GM18498 (cell line): ENCODE measurements at regions not wholly inside any gene's neighbourhood (a gene's known extent, or its start where the extent isn't known, plus 50 kb on each side); places are given as distances from the start of the nearest gene placed in this dataset.
"Not testable (repeated sequence)": the region's sequence is repeated elsewhere in the genome, so short reads cannot be mapped to it uniquely, and the experiment has no call there.

Source experiments
- ATAC-seq: cut with Tn5 transposase; IDR thresholded peaks from one replicate; pipeline ENCODE4 v1.9.1; 2021; ENCODE audit warnings: mild to moderate bottlenecking, moderate library complexity; ENCODE audit not compliant: unreplicated experiment

GRCh38 chr1:95583661-95584210 is 349.7 kb downstream of the RWDD3 start:
- no peak for ATAC-seq

GRCh38 chr1:95584315-95584714 is 350.3 kb downstream of the RWDD3 start:
- no peak for ATAC-seq

DNA sequence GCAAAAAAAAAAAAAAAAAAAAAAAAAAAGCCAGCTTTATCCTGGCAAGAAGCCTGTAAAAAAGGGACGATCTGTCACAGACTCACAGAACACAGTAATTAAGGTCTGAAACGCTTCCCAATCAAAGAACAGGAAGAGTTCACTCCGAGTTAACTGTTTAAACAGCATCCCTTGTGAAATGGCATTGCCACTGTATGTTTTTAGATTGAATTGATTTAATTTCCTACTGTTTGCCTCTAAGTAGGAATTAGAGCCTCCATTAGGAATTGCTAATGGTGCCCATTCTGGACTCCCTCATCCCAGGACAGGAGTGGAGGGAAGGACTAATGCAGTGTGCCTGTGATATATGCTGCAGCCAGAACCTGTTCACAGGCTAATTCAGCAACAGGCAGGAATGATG is 370.8 kb downstream of the RWDD3 start:
- no peak for ATAC-seq

- no peak for ATAC-seq
Measured at GRCh38 chr1:95614197-95614596, 380.2 kb downstream of the RWDD3 start.

GRCh38 chr1:95615421-95615820 is 381.4 kb downstream of the RWDD3 start:
- ATAC-seq, result no peak

DNA sequence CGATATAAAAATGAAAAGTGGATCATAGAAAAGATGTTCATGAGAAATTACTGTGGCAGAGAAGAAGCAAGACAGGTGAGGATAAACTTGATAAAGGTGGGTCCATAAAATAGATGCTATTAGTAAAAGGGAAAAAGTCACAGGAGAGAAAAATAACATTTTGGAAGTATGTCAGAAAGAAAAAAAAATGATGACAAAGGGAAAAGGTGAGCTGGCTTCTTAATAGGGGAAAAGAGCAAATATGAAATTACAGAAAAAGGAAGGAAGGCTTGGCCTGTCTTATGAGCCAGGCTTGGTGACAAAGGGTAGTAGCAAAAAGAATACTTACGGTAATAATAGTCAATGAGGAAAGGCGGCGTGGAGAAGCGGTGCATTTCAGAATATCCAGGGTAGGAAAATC is 386.1 kb downstream of the RWDD3 start:
- no peak for ATAC-seq

DNA sequence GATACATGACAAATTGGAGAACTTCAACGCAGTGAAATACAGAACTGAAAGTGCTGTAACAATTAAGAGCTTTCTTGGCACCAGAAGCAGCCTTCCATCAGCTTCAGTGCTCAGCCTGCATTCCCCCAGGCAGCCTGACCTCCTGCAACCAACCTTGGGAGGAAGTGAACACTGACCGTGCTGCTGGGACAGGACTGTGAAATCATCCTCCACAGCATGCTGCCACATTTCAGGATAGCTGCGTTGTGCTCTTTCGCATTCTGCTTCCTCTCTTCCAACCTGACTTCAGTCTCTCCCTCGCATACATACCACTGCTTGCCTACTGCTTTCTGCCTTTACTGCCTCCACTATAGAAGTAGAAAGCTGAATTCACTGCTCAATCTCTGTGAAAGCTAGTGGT is 388.6 kb downstream of the RWDD3 start:
- no peak for ATAC-seq

DNA sequence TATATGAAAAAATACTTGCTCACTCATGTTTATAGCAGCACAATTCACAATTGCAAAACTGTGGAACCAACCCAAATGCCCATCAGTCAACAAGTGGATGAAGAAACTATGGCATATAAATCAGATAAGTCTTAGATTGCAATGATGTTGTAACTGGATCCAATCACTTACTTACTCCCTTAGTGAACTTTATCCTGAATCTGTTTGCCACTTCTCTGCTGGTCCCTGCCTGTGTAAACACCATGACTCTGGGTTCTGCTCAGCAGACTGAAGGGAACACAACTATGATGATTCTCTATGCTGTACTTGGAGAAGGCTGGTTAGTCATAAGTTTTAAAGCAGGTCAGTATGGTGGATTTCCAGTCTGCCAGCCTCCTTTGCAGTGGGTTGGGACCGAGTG is 391.2 kb downstream of the RWDD3 start:
- no peak for ATAC-seq

DNA sequence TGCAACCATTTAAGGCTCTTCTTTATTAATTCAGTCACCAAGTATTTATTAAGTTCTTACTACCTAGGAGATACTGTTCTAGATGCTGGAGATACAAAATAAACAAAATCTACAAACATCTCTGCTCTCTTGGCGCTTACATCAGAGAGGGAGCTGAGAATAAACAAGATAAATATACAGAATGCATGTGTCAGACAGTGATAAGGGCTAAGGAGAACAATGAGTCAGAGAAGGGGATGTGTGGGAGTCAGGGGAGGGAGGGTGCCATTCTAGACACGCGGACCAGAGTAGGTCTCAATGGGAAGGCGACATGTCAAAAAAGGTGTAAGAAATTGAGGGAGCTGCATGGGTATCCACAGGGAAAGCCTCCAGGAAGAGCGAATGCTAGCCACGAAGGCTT is 393.2 kb downstream of the RWDD3 start:
- ATAC-seq, result no peak

GRCh38 chr1:95631695-95632094 is 397.7 kb downstream of the RWDD3 start:
- ATAC-seq, result no peak

- no peak for ATAC-seq
Measured at GRCh38 chr1:95635811-95636210, 401.8 kb downstream of the RWDD3 start.

GRCh38 chr1:95636897-95637296 is 402.9 kb downstream of the RWDD3 start:
- no peak for ATAC-seq

GRCh38 chr1:95640746-95641145 is 406.7 kb downstream of the RWDD3 start:
- ATAC-seq, result no peak

DNA sequence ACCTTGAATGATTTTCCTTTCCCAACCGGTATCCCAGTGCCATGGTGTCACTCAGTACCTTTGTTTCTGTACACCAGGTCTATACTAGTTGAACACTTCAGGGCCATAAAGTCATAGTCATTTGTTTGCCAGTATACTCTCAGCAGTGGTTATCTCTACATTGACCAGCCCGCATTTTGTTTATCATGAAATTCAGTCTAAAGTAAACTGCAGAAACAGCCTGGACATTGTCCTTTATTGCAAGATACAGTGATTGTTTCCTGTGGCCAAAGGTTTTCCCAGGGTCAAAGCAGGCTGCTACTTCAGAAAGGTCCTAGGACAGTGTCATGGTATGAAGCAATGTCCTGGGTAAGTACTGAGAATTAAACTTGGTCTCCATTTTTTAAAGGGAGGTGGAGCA is 407.4 kb downstream of the RWDD3 start:
- no peak for ATAC-seq

DNA sequence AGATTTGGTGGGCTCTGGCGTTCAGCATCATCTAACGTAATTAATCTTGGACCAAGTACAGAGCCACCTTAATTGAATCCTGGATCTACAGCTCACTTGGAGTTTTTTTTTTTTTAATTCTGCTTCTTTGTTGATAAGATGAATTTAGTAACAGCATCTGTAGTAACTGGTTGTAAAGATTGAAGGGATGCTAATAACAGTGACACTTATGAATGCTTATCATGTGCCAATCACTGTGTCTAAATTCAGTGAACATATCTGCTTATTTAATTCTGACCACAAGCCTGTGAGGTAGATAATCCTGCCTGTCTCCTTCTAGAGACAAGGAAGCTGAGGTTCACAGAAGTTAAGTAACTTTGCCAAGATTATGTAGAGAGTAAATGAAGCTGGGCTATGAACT is 408.0 kb downstream of the RWDD3 start:
- no peak for ATAC-seq

- no peak for ATAC-seq
Measured at GRCh38 chr1:95643071-95643470, 409.1 kb downstream of the RWDD3 start.

- ATAC-seq, result not testable (repeated sequence)
Measured at GRCh38 chr1:95645126-95645525, 411.1 kb downstream of the RWDD3 start.

DNA sequence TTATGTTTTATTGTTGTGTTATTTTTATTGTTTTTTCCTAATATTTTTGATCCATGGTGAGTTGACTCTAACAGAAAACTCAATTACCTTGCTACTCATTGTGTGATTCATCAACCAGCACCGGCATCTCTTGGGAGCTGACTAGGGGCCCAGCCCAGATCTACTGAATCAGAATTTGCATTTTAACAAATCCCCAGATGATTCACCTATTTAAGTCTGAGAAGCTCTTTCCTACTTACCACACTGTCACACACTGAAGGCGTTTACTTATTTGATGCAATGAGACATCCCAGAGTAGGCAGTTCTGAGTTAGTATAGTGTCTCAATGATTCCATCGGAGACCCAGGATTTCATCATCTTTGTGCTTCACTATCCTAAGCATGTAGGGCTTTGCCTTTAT is 416.6 kb downstream of the RWDD3 start:
- ATAC-seq, result no peak

DNA sequence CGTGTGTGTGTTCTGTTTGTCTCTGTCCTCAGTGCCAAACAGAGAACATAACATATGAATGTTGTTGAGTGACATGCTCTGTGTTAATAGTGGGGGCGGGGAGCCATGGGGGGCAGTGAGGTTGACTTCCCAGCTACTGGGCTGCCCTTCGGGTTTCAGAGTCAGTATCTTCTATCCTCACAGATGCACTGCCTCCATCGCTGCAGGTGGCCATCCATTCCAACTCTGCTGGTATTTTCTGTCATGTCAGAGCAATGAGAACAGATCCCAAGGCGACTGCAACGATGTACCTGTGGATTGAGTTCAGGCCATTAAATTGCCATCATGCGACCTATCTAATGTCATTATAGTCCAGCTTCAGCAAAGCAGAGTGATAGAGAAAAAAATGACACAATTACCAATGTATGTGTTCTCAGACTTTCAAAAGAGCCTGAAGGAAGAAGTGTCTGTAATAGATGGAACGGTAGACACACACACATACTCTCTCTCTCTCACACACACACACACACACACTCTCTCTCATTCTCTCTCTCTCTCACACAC is 418.5 kb downstream of the RWDD3 start:
- ATAC-seq, result no peak

- ATAC-seq, result no peak
Measured at GRCh38 chr1:95653618-95654017, 419.6 kb downstream of the RWDD3 start.

GRCh38 chr1:95655321-95656020 is 421.5 kb downstream of the RWDD3 start:
- ATAC-seq, result no peak

DNA sequence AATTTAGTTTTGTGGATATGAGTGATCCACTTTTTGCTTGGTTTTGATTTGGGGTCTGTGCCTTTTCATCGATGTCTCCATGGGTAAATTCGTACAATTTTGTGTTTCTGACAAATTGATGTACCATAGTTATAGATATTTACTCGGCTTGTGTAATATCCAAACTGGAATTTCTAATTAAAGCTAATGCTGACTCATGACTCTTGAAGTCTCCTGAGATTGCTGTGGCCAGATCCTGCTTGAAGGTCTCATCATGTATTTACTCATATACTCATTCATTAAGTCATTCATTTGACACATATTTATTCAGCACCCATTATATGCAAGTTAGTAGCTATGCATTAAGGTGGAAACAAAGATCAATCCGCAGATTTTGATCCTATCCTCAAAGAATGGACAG is 423.2 kb downstream of the RWDD3 start:
- no peak for ATAC-seq

GRCh38 chr1:95659166-95659565 is 425.2 kb downstream of the RWDD3 start:
- no peak for ATAC-seq
